Neural crest cell (in vitro differentiated cells): ENCODE measurements at regions not wholly inside any gene's neighbourhood (a gene's known extent, or its start where the extent isn't known, plus 50 kb on each side); places are given as distances from the start of the nearest gene placed in this dataset.
"Not testable (repeated sequence)": the region's sequence is repeated elsewhere in the genome, so short reads cannot be mapped to it uniquely, and the experiment has no call there.

Source experiments
- DNase-seq: peaks from one replicate; pipeline ENCODE4 v3.0.0; 2021; ENCODE audit warnings: low read depth, mixed read lengths, low spot score
- H3K27ac Mint-ChIP-seq: one replicate; pipeline ENCODE4 v1.8.0; 2021; ENCODE audit warnings: mild to moderate bottlenecking, mixed read lengths; ENCODE audit not compliant: unreplicated experiment
- H3K27me3 Mint-ChIP-seq: 2 replicates; pipeline ENCODE4 v1.8.0; 2021; ENCODE audit warnings: low read depth, mild to moderate bottlenecking, mixed read lengths
- H3K36me3 Mint-ChIP-seq: 2 replicates; pipeline ENCODE4 v1.8.0; 2021; ENCODE audit warnings: low read depth, mild to moderate bottlenecking, mixed read lengths
- H3K4me1 Mint-ChIP-seq: 2 replicates; pipeline ENCODE4 v1.8.0; 2021; ENCODE audit warnings: mixed read lengths
- H3K4me3 Mint-ChIP-seq: one replicate; pipeline ENCODE4 v1.8.0; 2021; ENCODE audit warnings: mild to moderate bottlenecking, mixed read lengths
- H3K9me3 Mint-ChIP-seq: 2 replicates; pipeline ENCODE4 v1.8.0; 2021; ENCODE audit warnings: mixed read lengths
- CTCF ChIP-seq: fragments of 200-600 bp; sonication (generic); conservative IDR thresholded peaks from 2 replicates; pipeline ENCODE4 v1.5.0; 2021; ENCODE audit warnings: antibody characterized with exemption, mild to moderate bottlenecking

- H3K27me3 Mint-ChIP-seq = no peaks in the 10 kb centered on the region
- DNase-seq = no peak
- no peak overlapping the region for H3K27ac Mint-ChIP-seq
- no peak for TF ChIP-seq CTCF
- no peaks in the 10 kb centered on the region for H3K4me1 Mint-ChIP-seq
- no peak overlapping the region for H3K4me3 Mint-ChIP-seq
- no peaks in the 10 kb centered on the region for H3K36me3 Mint-ChIP-seq
- peaks cover 4% of the 10 kb centered on the region for H3K9me3 Mint-ChIP-seq
Observed at GRCh38 chr6:117795234-117795633, 111.8 kb upstream of the SLC35F1 start.

GRCh38 chr6:117798819-117799218 lies 108.2 kb upstream of the SLC35F1 start:
- H3K4me1 Mint-ChIP-seq, H3K9me3 Mint-ChIP-seq, H3K4me3 Mint-ChIP-seq, H3K36me3 Mint-ChIP-seq, H3K27me3 Mint-ChIP-seq, H3K27ac Mint-ChIP-seq, DNase-seq: not testable (repeated sequence)

GRCh38 chr6:117810269-117810668 lies 96.8 kb upstream of the SLC35F1 start:
- Mint-ChIP-seq H3K4me1 (no peaks in the 10 kb centered on the region), H3K4me3 (no peak overlapping the region), H3K36me3 (no peaks in the 10 kb centered on the region), H3K27ac (no peak overlapping the region), H3K27me3 (no peaks in the 10 kb centered on the region), H3K9me3 (peaks cover 7% of the 10 kb centered on the region)
- no peak for TF ChIP-seq CTCF
- no peak for DNase-seq

GRCh38 chr6:117817499-117817898 lies 89.6 kb upstream of the SLC35F1 start:
- H3K27ac Mint-ChIP-seq = no peak overlapping the region
- no peak for TF ChIP-seq CTCF
- peaks cover 3% of the 10 kb centered on the region for H3K9me3 Mint-ChIP-seq
- no peaks in the 10 kb centered on the region for H3K27me3 Mint-ChIP-seq
- H3K36me3 Mint-ChIP-seq = no peaks in the 10 kb centered on the region
- H3K4me3 Mint-ChIP-seq = no peak overlapping the region
- H3K4me1 Mint-ChIP-seq = no peaks in the 10 kb centered on the region
- DNase-seq = no peak

- no peak for DNase-seq
- no peak overlapping the region for H3K27ac Mint-ChIP-seq
- H3K36me3 Mint-ChIP-seq = no peaks in the 10 kb centered on the region
- TF ChIP-seq CTCF = no peak
- H3K4me1 Mint-ChIP-seq = no peaks in the 10 kb centered on the region
- H3K27me3 Mint-ChIP-seq = no peaks in the 10 kb centered on the region
- no peak overlapping the region for H3K4me3 Mint-ChIP-seq
- peaks cover 3% of the 10 kb centered on the region for H3K9me3 Mint-ChIP-seq
Observed at GRCh38 chr6:117817992-117818391, 89.1 kb upstream of the SLC35F1 start.

GRCh38 chr6:117818449-117818848 lies 88.6 kb upstream of the SLC35F1 start:
- peaks cover 3% of the 10 kb centered on the region for H3K9me3 Mint-ChIP-seq
- H3K27me3 Mint-ChIP-seq = no peaks in the 10 kb centered on the region
- DNase-seq = no peak
- no peak overlapping the region for H3K27ac Mint-ChIP-seq
- H3K4me1 Mint-ChIP-seq = no peaks in the 10 kb centered on the region
- no peak overlapping the region for H3K4me3 Mint-ChIP-seq
- H3K36me3 Mint-ChIP-seq = no peaks in the 10 kb centered on the region
- no peak for TF ChIP-seq CTCF
